Body of pancreas (tissue), 4 donors: ENCODE measurements at regions not wholly inside any gene's neighbourhood (a gene's known extent, or its start where the extent isn't known, plus 50 kb on each side); places are given as distances from the start of the nearest gene placed in this dataset.

Source experiments
- CTCF ChIP-seq, 7 experiments: fragments of 450-650 bp in 4 of 7; fragments of 200-600 bp in 3 of 7; sonication (generic) in 3 of 7; IDR thresholded peaks; one replicate each; pipeline ENCODE4 v1.5.1; 2016 to 2019; ENCODE audit warnings: antibody characterized with exemption in 7 of 7
- POLR2A ChIP-seq, 3 donors: fragments of 450-650 bp; IDR thresholded peaks; one replicate each; pipeline ENCODE4 v1.6.1; 2016; ENCODE audit warnings: antibody characterized with exemption in 3 of 3, mild to moderate bottlenecking in 2 of 3

DNA sequence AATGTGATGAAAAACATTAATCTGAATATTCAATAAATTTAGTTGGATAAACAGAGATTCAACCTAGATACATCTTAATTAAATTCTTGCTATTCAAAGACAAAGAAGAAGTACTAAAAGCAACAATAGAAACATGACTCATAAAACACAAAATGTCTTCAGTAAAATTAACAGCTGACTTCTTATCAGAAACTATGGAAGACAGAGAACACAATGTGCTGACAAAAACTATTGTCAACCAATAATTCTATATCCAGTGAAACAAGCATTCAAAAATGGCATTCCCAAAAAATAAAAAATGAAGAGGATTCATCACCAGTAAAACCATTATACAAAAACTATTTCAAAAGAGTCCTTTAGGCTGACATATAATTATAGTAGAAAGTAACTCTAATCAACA, 400.5 kb upstream of the SORCS1 start:
- TF ChIP-seq CTCF (IDR thresholded peaks at IDR 0.05) (no peak), POLR2A (IDR thresholded peaks at IDR 0.05) (no peak)
